Dermis microvascular lymphatic vessel endothelial cell (primary cell): ENCODE measurements at regions not wholly inside any gene's neighbourhood (a gene's known extent, or its start where the extent isn't known, plus 50 kb on each side); places are given as distances from the start of the nearest gene placed in this dataset.

Experiments
- DNase-seq, 2 donors: peaks; one replicate each; pipeline versions ENCODE4 v3.0.0 to v3.0.0-alpha.2; 2010; ENCODE audit warnings: low read depth in 2 of 2

DNA sequence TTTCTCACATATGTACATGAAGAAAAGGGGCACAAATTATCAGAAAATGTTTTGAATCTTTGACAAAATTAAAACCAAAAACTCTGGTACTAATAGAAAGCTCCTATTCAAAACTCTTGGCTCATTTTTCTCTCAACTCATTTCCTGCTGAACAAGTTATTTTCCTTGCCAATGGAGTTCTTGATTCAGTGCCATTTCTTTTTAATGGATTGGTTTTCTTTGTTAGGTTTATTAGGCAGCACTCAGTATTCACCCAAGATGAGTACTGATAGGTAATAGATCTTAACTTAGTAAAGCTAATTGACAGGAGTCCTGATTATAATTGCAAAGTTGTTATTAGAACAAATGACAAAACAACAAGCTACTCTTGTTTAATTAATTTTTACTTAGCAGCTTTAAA lies 279.4 kb upstream of the PDGFD start:
- peak; percentile 11 to 14 for DNase-seq

DNA sequence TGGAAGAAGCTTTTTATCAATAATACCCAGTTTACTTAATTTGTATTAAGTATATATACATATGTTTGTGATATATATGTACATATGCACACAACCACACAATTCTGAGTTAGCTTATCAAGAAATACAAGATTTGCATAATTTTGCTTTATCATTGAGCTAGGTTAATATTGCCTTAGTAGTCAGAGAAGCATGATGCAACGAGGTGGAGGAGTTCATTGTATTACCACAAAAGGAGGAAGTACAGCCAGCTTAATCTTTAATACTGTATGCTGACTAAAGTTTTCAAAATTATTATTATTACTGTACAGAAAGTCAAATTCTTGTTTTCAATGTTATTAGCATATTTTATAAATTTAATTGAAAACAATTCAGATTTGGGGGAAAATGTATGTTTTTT lies 278.4 kb upstream of the PDGFD start:
- peak in 1 of 2 donors; percentile 3 for DNase-seq

DNA sequence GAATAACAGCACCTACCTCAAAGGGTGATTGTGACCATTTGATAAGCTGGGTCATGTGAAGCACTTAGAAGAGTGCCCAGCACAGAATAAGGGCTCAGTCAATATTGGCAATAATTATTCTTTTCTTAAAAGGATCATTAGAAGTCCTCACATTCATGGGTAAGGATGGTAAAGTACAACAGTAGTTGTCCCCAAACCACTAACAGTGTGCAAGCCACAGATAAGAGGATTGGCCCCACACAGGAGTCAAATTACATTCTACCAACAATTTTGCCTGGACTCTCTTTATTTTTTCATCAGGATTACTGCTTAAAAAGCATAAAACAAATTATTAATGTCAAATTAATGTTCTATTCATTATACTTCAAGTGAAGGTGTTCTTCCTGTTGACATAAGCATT lies 271.5 kb upstream of the PDGFD start:
- DNase-seq = no peak

DNA sequence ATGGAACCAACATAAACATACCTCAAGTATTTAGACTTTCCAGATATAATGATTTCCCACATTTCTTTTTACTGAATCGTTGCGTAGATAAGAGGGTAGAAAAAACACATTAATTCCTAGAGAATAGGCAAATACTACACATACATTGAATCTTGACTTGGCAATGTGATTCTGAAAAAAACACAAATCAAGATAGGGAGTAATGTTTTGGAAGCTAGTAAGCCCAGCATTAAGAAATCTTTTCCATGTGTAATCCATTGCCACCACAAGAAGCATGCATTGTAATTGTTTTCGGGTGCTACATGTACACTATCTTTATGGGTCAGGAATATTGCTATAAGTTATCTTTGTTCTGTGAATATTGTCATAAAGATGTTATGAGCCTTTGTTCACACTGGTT lies 269.8 kb upstream of the PDGFD start:
- DNase-seq = no peak

DNA sequence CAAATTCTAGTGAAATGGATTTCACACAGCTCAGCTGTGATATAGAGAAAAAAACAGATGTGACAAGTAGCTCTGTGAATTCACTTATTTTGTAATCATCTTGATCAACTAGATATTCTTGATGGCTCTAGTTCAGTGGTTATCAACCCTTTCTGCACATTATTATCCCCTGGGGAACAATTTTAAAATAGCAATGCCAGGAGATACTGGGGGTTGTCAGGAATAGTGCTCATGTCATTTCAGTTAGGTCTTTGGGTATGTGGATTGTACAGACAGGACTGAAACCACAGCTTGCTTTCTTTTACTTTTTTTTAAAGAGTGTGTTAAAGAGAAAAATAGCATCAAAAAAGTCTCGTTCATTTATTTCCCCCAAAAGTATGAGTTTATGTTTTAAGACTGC lies 269.0 kb upstream of the PDGFD start:
- no peak for DNase-seq

DNA sequence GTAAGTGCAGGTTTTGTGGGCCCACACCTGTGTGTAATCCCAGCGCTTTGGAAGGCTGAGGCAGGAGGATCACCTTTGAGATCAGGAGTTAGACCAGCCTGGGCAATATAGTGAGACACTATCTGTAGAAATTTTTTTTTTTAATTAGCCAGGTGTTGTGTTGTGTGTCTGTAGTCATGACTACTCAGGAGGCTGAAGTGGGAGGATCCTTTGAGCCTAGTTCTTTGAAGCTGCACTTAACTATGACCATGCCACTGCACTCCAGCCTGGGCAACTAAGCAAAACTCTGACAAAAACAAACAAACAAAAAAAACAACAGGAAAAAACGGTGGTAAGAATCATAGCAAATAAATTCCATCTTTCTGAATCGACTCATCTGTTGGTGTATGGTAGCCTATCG lies 268.6 kb upstream of the PDGFD start:
- no peak for DNase-seq

DNA sequence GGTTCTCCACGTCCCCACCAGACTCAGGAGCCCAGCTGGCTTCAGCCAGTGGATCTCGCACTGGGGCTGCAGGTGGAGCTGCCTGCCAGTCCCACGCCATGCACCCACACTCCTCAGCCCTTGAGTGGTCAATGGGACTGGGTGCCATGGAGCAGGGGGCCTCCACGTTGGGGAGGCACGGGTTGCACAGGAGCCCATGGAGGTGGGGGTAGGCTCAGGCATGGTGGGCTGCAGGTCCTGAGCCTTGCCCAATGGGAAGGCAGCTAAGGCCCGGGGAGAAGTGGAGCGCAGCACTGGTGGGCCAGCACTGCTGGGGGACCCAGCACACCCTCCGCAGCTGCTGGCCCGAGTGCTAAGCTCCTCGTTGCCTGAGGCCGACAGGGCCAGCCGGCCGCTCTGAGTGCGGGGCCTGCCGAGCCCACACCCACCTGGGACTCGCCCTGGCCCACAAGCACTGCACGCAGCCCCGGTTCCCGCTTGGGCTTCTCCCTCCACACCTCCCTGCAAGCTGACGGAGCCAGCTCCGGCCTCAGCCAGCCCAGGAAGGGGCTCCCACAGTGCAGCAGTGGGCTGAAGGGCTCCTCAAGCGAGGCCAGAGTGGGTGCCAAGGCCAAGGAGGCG lies 258.5 kb upstream of the PDGFD start:
- no peak for DNase-seq

DNA sequence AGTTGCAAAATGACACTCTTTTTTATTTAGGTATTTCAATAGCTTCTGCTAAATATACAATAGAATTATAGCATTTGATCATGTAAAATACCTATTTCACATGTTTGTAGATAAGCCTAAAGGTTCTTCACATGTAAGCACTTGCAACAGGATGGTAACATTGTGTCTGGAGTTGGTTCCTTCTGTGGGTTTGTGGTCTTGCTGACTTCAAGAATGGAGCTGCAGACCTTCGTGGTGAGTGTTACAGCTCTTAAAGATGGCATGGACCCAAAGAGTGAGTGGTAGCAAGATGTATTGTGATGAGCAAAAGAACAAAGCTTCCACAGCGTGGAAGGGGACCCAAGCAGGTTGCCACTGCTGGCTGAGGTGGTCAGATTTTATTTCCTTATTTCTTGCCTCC lies 246.4 kb upstream of the PDGFD start:
- DNase-seq = no peak

DNA sequence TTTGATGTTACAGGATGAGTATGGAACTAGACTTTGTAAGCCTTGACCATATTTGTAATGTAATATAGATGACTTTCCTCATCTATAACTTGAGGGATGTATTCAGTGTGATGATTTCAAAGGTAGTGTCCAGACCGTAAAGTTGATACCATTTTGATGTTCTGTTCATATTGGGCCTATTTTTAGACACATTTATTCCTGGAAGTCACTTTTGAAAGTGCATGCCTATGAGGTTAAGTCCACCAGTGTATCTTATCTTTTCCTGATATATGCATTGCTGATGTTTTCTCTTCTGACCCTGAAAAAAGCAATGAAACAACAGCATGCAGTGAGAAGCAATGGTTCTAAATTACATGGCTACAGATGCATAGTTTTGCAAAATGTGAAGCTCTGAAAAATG lies 244.7 kb upstream of the PDGFD start:
- DNase-seq = no peak

DNA sequence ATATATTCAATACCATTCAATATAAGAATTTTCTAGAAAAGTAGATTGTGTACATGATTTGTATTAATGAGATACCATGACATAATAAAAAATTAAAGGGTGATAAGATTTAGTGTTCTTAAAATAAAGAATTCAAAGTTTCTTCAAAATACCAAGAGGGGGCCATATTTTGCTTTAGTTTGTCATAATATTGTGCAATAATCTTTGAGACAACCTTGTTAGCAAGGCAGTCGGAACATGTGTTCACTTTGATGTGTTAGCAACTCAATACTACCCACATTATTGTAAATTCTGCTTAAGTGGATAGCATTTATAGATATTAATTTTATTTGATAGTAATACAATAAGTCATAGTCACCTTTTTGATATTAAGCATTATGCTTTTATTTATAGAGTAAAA lies 241.3 kb upstream of the PDGFD start:
- no peak for DNase-seq

DNA sequence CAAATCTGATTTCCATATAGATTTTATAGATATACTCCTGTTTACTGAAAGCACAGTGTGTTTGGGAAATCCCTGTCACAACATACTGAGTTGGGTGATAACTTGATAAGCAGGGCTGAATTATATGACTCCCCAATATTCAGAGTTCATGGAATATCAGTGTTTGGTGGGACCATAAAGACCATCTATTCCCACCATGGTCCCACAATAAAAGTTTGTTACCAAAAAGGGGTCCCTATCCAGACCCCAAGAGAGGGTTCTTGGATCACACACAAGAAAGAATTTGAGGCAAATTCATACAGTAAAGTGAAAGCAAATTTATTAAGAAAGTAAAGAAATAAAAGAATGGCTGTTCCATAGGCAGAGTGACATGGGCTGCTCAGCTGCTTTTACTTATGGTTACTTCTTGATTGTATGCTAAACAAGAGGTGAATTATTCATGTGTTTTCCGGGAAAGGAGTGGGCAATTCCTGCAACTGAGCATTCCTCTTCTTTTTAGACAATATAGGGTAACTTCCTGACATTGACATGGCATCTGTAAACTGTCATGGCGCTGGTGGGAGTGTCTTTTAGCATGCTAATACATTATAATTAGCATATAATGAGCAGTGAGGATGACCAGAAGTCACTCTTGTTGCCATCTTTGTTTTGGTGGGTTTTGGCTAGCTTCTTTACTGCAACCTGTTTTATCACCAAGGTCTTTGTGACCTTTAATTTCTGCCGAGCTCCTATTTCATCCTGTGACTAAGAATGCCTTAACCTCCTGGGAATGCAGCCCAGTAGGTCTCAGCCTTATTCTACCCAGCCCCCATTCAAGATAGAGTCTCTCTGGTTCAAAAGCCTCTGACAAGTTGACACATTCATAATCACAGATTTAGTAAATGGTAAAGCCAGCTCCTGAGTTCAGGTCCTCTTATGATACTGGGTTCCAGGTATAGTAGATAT lies 240.6 kb upstream of the PDGFD start:
- DNase-seq = no peak

DNA sequence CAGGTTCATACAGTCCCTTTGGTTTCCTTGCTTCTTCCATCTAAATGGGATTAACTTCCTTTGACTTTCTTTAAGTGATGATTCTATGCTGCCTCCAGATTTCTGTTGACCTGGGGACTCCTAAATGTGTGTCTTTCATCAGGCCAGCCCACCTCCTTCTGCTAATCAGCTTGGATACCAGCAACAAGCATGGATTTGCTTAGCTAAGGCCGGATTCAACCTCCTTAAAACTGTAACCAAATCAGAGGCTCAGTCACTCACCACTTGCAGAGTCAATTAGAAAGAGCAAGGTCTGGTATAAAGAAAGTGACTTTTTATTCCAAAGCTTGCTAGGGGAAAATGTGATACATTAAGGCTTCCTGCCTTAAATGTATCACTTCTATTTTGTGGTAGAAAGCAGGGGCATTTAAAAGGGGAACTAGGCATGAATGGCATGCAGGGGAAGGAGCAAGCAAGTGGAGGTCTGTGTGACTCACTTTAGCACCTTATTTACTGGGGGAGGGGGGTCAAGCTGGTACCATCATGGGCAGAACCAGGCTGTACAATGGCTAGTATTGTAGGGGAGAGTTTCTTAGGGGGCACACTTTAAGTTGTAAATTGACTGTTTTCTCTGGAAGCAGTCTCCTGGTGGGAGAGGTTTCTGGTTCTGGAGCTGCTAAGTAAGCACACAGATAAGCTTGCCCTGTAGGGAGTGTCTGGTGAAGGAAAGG lies 239.0 kb upstream of the PDGFD start:
- DNase-seq = no peak

DNA sequence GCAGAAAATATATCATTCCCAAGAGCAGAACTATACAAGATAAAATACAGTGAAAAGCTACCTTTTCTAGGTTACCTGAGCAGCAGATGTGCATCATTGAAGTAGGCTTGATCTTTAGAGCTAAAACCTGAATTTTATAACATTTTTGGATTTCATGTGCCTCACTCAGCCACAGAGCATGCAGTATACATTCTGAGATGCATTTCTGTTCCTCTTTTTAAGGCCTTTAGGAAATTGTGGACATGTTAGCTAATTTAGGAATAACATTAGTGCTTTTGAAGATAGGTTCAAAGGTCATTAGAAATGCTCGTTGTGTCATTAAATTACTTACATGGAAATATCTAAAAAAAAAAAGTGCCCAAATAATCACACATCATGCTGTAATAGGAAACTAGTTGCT lies 230.6 kb upstream of the PDGFD start:
- no peak for DNase-seq

DNA sequence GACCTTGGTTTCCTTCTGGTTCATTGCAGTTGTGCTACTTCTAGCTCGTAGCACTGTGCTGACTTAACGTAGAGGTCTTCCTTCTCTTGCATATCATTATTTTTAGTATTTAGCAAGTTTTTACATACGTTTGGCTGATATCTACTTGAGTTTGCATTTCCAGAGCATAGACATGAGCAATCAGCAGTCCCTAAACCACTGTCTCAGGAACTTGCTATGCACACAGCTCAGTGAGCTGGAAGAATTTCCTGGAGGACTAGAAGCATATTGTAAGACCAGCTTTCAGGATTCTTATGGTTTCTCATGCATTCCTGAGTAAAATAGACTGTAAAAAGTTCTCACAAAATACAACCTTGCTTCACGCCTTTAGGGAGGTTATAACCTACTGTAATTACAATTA lies 226.7 kb upstream of the PDGFD start:
- DNase-seq = no peak

DNA sequence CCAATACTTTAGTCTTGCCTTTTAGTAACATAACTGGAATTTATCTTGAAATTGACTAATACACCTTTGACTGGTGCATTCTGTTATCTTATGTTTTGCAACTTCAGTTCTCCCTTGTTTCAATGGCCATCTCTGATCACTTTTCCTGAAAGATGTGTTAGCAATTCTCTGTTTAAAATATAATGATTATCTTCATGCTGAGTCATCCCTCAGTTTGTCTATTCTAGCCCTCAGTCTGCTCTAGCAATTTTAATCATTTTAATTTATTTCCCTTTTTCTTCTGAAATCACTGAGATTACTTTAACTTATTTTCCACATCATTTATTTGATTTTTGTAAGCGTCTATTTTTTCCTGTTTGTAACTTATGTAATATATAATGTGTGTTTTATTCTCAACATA lies 221.9 kb upstream of the PDGFD start:
- no peak for DNase-seq

DNA sequence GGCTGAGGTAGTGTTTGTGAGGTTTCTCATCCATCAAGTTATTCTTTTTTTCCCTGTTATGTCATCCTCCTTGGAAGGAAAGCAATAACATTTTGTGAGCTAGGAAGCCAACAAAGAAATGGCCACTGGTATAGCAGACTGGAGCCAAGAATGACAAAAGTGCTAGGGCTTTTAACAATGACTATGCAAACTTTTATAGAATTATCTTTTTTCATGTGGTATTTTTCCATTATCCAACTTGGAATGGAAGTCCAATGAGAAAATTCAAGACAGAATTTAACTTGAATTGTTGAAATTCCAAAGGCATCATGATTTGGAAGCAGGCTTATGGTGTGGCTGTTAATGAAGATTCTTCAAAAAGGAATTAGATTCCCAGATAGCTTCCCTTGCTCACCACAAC lies 216.4 kb upstream of the PDGFD start:
- DNase-seq = no peak

DNA sequence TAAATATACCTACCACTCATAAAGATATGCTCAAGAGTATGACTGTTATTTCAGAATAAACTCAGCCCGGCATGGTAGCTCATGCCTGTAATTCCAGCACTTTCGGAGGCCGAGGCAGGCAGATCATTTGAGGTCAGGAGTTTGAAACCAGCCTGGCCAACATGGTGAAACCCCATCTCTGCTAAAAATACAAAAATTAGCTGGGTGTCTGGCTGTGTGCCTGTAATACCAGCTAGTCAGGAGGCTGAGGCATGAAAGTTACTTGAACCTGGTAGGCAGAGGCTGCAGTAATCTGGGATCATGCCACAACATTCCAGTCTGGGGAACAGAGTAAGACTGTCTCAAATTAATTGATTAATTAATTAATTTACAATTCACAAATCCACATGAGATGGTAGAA lies 208.2 kb upstream of the PDGFD start:
- DNase-seq = no peak

DNA sequence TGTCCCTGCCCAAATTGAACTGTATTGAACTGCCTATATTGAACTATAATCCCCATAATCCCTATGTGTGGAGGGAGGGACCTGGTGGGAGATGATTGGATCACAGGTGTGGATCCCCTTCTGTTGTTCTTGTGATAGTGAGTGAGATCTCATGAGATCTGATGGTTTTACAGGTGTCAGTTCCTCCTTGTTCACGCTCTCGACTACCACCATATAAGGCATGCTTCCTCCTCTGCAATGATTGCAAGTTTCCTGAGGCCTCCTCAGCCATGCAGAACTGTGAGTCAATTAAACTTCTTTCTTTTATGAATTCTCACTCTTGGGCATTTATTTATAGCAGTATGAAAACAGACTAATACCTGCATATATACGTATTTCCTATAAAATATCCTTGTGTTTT lies 206.5 kb upstream of the PDGFD start:
- no peak for DNase-seq

DNA sequence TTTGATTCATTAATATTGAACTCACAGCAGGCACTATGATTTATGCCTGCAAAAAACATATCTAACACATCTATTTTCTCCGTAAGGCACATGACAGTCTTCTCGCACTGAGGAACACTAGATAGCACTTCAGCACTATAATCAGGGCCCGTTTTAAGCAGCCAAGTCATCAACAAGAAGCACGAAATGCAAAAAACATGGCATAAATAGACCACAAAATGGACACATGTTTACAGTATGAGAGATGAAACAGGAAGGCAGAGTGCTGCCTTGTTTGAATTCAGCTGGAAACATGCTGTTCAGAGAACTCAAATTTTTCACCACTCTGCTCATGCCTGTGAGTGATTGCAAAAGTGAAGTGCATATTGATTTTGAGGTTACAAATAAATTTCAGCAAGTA lies 205.8 kb upstream of the PDGFD start:
- DNase-seq = no peak

DNA sequence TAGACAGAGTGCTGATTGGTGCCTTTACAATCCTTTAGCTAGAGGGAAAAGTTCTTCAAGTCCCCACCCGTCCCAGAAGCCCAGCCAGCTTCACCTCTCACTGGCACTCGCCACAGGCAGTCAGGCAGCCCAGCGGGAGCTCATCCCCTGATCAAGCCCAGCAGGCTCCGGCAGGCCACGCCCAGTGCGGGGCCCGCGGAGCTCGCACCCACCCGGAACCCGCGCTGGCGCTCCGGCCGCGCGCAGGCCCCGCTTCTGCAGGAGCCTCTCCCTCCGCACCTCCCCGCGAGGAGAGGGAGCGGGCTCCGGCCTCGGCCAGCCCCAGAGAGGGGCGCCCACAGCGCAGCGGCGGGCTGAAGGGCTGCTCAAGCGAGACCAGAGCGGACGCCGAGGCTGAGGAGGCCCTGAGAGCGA lies 202.4 kb upstream of the PDGFD start:
- DNase-seq = no peak

DNA sequence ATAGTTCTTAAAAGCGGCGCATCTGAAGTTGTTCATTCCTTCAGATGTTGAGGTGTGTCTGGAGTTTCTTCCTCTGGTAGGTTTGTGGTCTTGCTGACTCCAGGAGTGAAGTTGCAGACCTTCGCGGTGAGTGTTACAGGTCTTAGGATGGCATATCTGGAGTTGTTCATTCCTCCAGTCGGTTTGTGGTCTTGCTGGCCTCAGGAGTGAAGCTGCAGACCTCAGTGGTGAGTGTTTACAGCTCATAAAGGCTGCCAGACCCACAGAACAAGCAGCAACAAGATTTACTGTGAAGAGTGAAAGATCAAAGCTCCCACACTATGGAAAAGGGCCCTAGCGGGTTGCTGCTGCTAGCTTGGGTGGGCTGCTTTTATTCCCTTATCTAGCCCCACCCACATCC lies 201.7 kb upstream of the PDGFD start:
- DNase-seq = no peak

DNA sequence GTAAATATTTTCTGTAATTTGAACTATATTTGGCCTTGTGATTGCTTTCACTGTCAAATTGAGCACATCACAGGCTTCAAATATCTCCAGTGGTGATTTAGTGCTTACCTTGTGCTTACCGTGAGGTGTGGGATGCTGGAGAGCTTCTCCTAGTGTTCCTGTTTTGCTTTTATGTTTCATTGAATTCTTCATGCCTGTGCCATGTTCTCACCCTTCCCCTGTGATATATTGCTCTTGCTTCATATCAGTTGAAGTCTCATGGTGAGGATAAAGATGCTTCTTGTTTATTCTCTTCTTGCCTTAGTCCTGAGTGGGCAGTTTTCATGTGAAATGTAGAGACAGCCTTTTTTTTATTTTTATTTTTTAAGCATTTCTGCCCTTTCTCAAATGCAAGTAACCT lies 198.0 kb upstream of the PDGFD start:
- DNase-seq = no peak

DNA sequence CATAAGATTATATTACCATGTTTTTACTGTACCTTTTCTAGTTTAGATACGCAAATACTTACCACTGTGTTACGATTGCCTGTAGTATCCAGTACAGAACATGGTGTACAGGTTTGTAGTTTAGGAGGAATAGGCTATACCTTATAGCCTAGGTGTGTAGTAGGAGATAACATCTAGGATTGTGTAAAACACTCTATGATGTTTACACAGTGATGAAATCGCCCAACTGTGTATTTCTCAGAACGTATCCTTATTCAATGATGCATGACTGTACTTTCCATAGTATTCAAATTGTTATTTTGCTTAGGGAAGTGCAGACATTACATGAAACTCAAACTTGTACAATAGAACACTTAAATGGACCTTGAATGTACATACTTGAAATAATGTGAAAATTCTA lies 188.1 kb upstream of the PDGFD start:
- no peak for DNase-seq
